Neutrophil (primary cell): ENCODE measurements at regions not wholly inside any gene's neighbourhood (a gene's known extent, or its start where the extent isn't known, plus 50 kb on each side); places are given as distances from the start of the nearest gene placed in this dataset.

Experiments
- H3K27ac ChIP-seq: fragments of 200-600 bp; sonication (generic); 2 replicates; pipeline ENCODE4 v1.5.1; 2016; ENCODE audit warnings: mild to moderate bottlenecking, moderate library complexity
- H3K27me3 ChIP-seq: fragments of 200-600 bp; sonication (generic); 2 replicates; pipeline ENCODE4 v1.6.0; 2016; ENCODE audit warnings: mild to moderate bottlenecking
- H3K36me3 ChIP-seq: fragments of 200-600 bp; sonication (generic); 2 replicates; pipeline ENCODE4 v1.5.1; 2017
- H3K4me1 ChIP-seq, 2 experiments: fragments of 200-600 bp in 1 of 2; sonication (generic) in 1 of 2; 1 replicate in 1 of 2; 2 replicates in 1 of 2; pipeline versions ENCODE4 v1.5.1 to v1.6.1; 2013 to 2016; ENCODE audit warnings: low read depth in 1 of 2, low read length in 1 of 2, mild to moderate bottlenecking in 1 of 2, moderate library complexity in 1 of 2; ENCODE audit not compliant: control insufficient read depth in 1 of 2, insufficient read depth in 1 of 2
- H3K4me3 ChIP-seq, 2 experiments: fragments of 200-600 bp in 1 of 2; sonication (generic) in 1 of 2; 1 replicate in 1 of 2; 2 replicates in 1 of 2; pipeline ENCODE4 v1.5.1; 2013 to 2016; ENCODE audit warnings: low read depth in 1 of 2, low read length in 1 of 2, mild to moderate bottlenecking in 1 of 2, moderate library complexity in 1 of 2
- H3K9me3 ChIP-seq: fragments of 200-600 bp; sonication (generic); 2 replicates; pipeline ENCODE4 v1.5.1; 2016
- CTCF ChIP-seq: fragments of 200-600 bp; sonication (generic); IDR thresholded peaks from 2 replicates; pipeline ENCODE4 v1.5.1; 2016; ENCODE audit warnings: antibody characterized with exemption

DNA sequence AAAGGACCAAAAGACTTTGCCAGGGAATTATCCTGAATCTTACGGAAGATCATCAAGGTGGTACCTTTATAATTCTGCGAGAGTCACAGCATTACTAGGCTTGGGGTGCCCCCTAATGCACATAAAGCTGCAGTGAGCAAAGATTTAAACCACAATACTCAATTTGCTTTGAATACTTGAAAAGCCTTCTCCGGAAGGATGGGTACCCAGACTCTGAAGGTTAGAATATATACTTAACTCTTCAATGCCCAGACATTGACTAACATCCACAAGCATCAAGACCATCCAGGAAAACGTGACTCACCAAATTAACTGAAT is 117.8 kb upstream of the KCNH8 start:
- no peak overlapping the region for H3K4me3 ChIP-seq
- H3K27me3 ChIP-seq, result no peaks in the 10 kb centered on the region
- H3K36me3 ChIP-seq, result no peaks in the 10 kb centered on the region
- no peaks in the 10 kb centered on the region for H3K4me1 ChIP-seq
- no peak for TF ChIP-seq CTCF
- no peak overlapping the region for H3K27ac ChIP-seq
- H3K9me3 ChIP-seq, result no peaks in the 10 kb centered on the region

GRCh38 chr3:19029837-19030521 is 118.3 kb upstream of the KCNH8 start:
- TF ChIP-seq CTCF, result no peak
- Histone ChIP-seq H3K27ac (no peak overlapping the region), H3K36me3 (no peaks in the 10 kb centered on the region), H3K27me3 (no peaks in the 10 kb centered on the region), H3K9me3 (no peaks in the 10 kb centered on the region), H3K4me1 (no peaks in the 10 kb centered on the region), H3K4me3 (no peak overlapping the region)

DNA sequence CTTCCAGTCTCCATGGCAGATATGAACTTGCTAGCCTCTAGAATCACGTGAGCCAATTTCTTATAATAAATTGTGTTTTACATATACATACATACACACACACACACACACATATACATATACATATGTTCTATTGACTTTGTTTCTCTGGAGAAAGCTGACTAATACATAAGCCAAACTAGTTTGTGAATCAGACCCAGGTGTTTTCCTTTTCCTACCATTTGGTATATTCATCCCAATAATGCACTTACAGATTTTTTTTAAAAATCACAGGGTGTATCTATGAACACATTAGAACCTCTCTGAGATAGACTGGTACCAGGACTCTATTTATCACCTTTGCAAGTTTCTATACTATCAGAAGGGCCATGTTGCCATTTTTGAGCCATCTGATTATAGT is 122.9 kb upstream of the KCNH8 start:
- no peak overlapping the region for H3K4me3 ChIP-seq
- no peaks in the 10 kb centered on the region for H3K36me3 ChIP-seq
- no peak for TF ChIP-seq CTCF
- H3K4me1 ChIP-seq, result no peaks in the 10 kb centered on the region
- no peaks in the 10 kb centered on the region for H3K27me3 ChIP-seq
- no peak overlapping the region for H3K27ac ChIP-seq
- H3K9me3 ChIP-seq, result no peaks in the 10 kb centered on the region

DNA sequence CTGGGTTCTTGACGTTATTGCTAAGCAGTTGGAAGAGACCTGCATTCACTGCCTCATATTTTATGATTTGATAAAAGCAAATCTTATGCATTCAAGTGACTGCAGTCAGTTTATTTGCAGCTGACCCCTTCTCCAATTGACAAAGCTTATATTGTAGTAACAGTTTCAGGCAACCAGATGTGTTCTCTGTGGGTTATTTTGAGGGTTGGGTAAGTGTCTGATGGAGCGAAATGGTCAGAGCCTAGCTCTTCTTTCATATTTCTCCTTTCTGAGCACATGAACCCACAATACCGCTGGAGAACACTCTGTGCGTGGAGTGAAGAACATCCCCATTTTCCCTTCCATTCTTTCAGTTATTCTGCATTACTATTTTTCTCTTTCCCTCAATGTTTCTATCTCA is 125.8 kb upstream of the KCNH8 start:
- no peak for TF ChIP-seq CTCF
- Histone ChIP-seq H3K36me3 (no peaks in the 10 kb centered on the region), H3K4me1 (no peaks in the 10 kb centered on the region), H3K4me3 (no peak overlapping the region), H3K9me3 (no peaks in the 10 kb centered on the region), H3K27me3 (no peaks in the 10 kb centered on the region), H3K27ac (no peak overlapping the region)

GRCh38 chr3:19016851-19017250 is 131.5 kb upstream of the KCNH8 start:
- no peak for TF ChIP-seq CTCF
- no peaks in the 10 kb centered on the region for H3K27me3 ChIP-seq
- H3K9me3 ChIP-seq, result no peaks in the 10 kb centered on the region
- no peaks in the 10 kb centered on the region for H3K36me3 ChIP-seq
- no peak overlapping the region for H3K27ac ChIP-seq
- no peaks in the 10 kb centered on the region for H3K4me1 ChIP-seq
- H3K4me3 ChIP-seq, result no peak overlapping the region

- TF ChIP-seq CTCF, result no peak
- Histone ChIP-seq H3K4me3 (no peak overlapping the region), H3K36me3 (no peaks in the 10 kb centered on the region), H3K9me3 (no peaks in the 10 kb centered on the region), H3K27me3 (no peaks in the 10 kb centered on the region), H3K4me1 (no peaks in the 10 kb centered on the region), H3K27ac (no peak overlapping the region)
These were observed 134.4 kb upstream of the KCNH8 start for GRCh38 chr3:19013879-19014278.
